ENCODE measurements at regions not wholly inside any gene's neighbourhood (a gene's known extent, or its start where the extent isn't known, plus 50 kb on each side); places are given as distances from the start of the nearest gene placed in this dataset.

DNA sequence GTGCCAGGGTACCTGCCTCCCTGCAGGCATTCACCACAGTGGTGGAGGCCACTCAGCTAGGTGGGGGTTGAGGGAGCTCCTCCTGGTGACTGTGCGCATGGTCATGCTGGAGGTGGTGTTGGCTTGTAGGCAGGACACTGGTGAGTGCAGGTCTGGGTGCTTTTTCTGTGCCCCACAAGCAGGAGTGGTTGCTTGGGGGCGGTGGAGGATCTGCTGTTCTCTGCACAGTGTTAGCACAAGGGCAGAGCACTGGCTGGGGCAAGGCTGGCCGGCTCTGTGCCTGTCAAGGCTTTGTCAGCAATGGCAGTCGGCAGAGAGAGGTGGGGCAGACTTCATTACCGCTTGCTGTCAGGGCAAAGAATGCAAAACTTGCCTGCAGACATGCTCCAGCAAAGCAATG, 632.1 kb upstream of the ID4 start:
- Histone ChIP-seq H3K18ac (ENCODE audit: low read depth, low read length) (no peak overlapping the region), H3K9me1 (ENCODE audit: insufficient read depth, low read length) (no peaks in the 10 kb centered on the region), H2BK120ac (ENCODE audit: low read depth, low read length) (no peak overlapping the region), H2BK20ac (ENCODE audit: low read depth, low read length) (no peak overlapping the region), H3K56ac (ENCODE audit: extremely low read depth, insufficient read depth, low read length) (no peak overlapping the region), H3K14ac (replicated peaks; ENCODE audit: low read depth, low read length) (no peak overlapping the region), H4K20me1 (ENCODE audit: insufficient read depth, low read length) (no peaks in the 10 kb centered on the region), H4K5ac (ENCODE audit: low read depth, low read length) (no peak overlapping the region), H3K4me3 (ENCODE audit: insufficient read depth, low read depth, low read length) (no peak overlapping the region), H3K9ac (ENCODE audit: low read depth, low read length) (no peak overlapping the region), H4K91ac (ENCODE audit: insufficient read depth, low read depth, low read length) (no peak overlapping the region), H3K4me1 (ENCODE audit: control insufficient read depth, insufficient read depth, low read length) (no peaks in the 10 kb centered on the region), H2BK5ac (ENCODE audit: low read depth, low read length, poor library complexity, severe bottlenecking) (no peak overlapping the region), H3K27ac (ENCODE audit: insufficient read depth, low read length) (no peak overlapping the region), H3K79me1 (ENCODE audit: low read depth in 1 of 2, low read length in 2 of 2) (no peaks in the 10 kb centered on the region), H3K4me2 (ENCODE audit: low read depth, low read length) (no peak overlapping the region), H2AK9ac (replicated peaks; ENCODE audit: low read depth, low read length, poor library complexity) (no peak overlapping the region), H2AK5ac (ENCODE audit: low read depth, low read length) (no peak overlapping the region), H3K4ac (ENCODE audit: low read depth, low read length) (no peak overlapping the region), H3K9me3 (ENCODE audit: control insufficient read depth, insufficient read depth, low read length) (peaks cover 19% of the 10 kb centered on the region), H2BK15ac (ENCODE audit: low read depth, low read length) (no peak overlapping the region), H3K23ac (ENCODE audit: low read depth, low read length) (no peak overlapping the region), H4K8ac (ENCODE audit: low read depth in 2 of 2, low read length in 2 of 2) (no peak overlapping the region), H3K36me3 (ENCODE audit: control insufficient read depth, insufficient read depth, low read length) (no peaks in the 10 kb centered on the region), H2AFZ (replicated peaks; ENCODE audit: low read length, poor library complexity) (no peak overlapping the region), H3K27me3 (ENCODE audit: control insufficient read depth, insufficient read depth, low read length) (no peaks in the 10 kb centered on the region)
- ChIA-PET CTCF (no interaction called here), POLR2A (ENCODE audit: unreplicated experiment) (no interaction called here)
- dilution Hi-C loops (cut with HindIII; ENCODE audit: low sequenced_read_pairs, unreplicated experiment) = no loop called here
- DNase-seq = no peak
- intact Hi-C loops (cut with micrococcal nuclease) = no loop called here
- in situ Hi-C loops (cut with MboI; ENCODE audit: low sequenced_read_pairs) = no loop called here
- no peak for ATAC-seq (ENCODE audit: low read depth)
- no peak for TF ChIP-seq CHD1 (IDR thresholded peaks at IDR 0.05; ENCODE audit: low read depth, low read length)
- TF ChIP-seq SMC3 (IDR thresholded peaks at IDR 0.05; ENCODE audit: low read depth, low read length) = no peak
- no peak for TF ChIP-seq BHLHE40 (IDR thresholded peaks at IDR 0.05; ENCODE audit: low read depth, low read length)
- no peak for TF ChIP-seq MAFK (IDR thresholded peaks at IDR 0.05; ENCODE audit: low read depth, low read length)
- TF ChIP-seq FOS (IDR thresholded peaks at IDR 0.05; ENCODE audit: low read depth, low read length) = no peak
- no peak for TF ChIP-seq MAZ (IDR thresholded peaks at IDR 0.05; ENCODE audit: borderline replicate concordance, low read depth, low read length)
- no peak for TF ChIP-seq POLR2A (IDR thresholded peaks at IDR 0.05; ENCODE audit: low read depth, low read length)
- TF ChIP-seq MXI1 (IDR thresholded peaks at IDR 0.05; ENCODE audit: borderline replicate concordance, low read depth, low read length) = no peak
- no peak for TF ChIP-seq RAD21 (IDR thresholded peaks at IDR 0.05; ENCODE audit: low read length)
- TF ChIP-seq, protein P1, sequence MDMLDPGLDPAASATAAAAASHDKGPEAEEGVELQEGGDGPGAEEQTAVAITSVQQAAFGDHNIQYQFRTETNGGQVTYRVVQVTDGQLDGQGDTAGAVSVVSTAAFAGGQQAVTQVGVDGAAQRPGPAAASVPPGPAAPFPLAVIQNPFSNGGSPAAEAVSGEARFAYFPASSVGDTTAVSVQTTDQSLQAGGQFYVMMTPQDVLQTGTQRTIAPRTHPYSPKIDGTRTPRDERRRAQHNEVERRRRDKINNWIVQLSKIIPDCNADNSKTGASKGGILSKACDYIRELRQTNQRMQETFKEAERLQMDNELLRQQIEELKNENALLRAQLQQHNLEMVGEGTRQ (IDR thresholded peaks at IDR 0.05; ENCODE audit: low read depth, low read length) = no peak
- 52% methylated on average over 2 of the region's 5 CpGs; no CpG with 5 or more reads in 1 of the 2 experiments for WGBS, 2 experiments (ENCODE audit: extremely low coverage in 2 of 2, insufficient read length in 1 of 2)
- no TSS peak for BruUV-seq (replicated peaks)

All from IMR-90 (cell line).